ENCODE measurements at regions not wholly inside any gene's neighbourhood (a gene's known extent, or its start where the extent isn't known, plus 50 kb on each side); places are given as distances from the start of the nearest gene placed in this dataset.

GRCh38 chr6:100952006-100952405 lies 70.9 kb upstream of the ASCC3 start:
- TF ChIP-seq EZH2phosphoT487 (IDR thresholded peaks at IDR 0.05; ENCODE audit: borderline replicate concordance, low read depth, low read length) (no peak), CTCF (conservative IDR thresholded peaks at IDR 0.05; ENCODE audit: low read length) (no peak)

Data from OCI-LY7 (cell line).